H1 (cell line): ENCODE measurements at regions not wholly inside any gene's neighbourhood (a gene's known extent, or its start where the extent isn't known, plus 50 kb on each side); places are given as distances from the start of the nearest gene placed in this dataset.

ENCODE experiments used
- EGR1 ChIP-seq: IDR thresholded peaks from 2 replicates; pipeline ENCODE4 v1.6.1; 2011; ENCODE audit warnings: low read depth, low read length, borderline replicate concordance
- SIN3A ChIP-seq, 2 experiments: IDR thresholded peaks in 1 of 2; conservative IDR thresholded peaks in 1 of 2; 2 replicates each; pipeline ENCODE4 v1.6.1; 2011 to 2012; ENCODE audit warnings: low read length in 2 of 2, improper control_type of control experiment in 1 of 2, low read depth in 1 of 2, mild to moderate bottlenecking in 1 of 2
- SIX5 ChIP-seq: IDR thresholded peaks from 2 replicates; pipeline ENCODE4 v1.6.1; 2011; ENCODE audit warnings: mild to moderate bottlenecking, low read depth, low read length
- TF ChIP-seq, protein P1 (sequence below), 3 experiments: IDR thresholded peaks; 1 replicate in 2 of 3; 2 replicates in 1 of 3; pipeline versions ENCODE4 v1.5.1 to v1.6.1; 2011; ENCODE audit warnings: low read length in 3 of 3, mild to moderate bottlenecking in 3 of 3, inconsistent platforms in 2 of 3, low read depth in 1 of 3, moderate library complexity in 1 of 3; ENCODE audit not compliant: insufficient read depth in 1 of 3; ENCODE audit errors: control extremely low read depth in 1 of 3

DNA sequence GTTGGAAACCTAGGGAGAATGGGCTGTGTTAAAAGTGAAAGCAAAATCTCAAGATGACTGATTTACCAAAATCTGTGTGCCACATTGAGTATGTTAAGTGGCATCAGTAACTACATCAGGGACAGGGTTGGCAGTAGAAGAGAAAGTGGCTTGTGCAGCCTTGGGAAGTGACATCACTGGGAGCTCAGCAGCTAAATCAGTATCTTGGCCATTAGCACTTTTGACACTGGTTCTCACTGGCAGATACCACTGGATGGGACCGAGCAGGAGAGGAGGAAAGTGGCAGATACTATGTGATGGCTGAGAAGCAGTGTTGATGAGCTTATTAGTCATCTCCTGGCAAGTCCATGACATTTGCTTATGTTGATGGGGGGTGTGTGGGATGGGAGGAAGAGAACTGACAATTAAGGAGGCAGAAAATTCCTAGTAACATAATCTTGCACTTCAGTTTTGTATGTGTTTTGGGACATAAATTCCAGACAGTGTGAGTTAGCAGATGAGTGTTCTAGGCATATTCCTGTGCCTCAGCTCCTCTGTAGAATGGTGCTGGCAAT is 322.2 kb downstream of the SOX4 start:
- TF ChIP-seq, protein P1, sequence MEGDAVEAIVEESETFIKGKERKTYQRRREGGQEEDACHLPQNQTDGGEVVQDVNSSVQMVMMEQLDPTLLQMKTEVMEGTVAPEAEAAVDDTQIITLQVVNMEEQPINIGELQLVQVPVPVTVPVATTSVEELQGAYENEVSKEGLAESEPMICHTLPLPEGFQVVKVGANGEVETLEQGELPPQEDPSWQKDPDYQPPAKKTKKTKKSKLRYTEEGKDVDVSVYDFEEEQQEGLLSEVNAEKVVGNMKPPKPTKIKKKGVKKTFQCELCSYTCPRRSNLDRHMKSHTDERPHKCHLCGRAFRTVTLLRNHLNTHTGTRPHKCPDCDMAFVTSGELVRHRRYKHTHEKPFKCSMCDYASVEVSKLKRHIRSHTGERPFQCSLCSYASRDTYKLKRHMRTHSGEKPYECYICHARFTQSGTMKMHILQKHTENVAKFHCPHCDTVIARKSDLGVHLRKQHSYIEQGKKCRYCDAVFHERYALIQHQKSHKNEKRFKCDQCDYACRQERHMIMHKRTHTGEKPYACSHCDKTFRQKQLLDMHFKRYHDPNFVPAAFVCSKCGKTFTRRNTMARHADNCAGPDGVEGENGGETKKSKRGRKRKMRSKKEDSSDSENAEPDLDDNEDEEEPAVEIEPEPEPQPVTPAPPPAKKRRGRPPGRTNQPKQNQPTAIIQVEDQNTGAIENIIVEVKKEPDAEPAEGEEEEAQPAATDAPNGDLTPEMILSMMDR (IDR thresholded peaks at IDR 0.05; ENCODE audit: control extremely low read depth in 1 of 3, insufficient read depth in 1 of 3, low read depth in 1 of 3, low read length in 3 of 3): no peak
- no peak for TF ChIP-seq EGR1
- TF ChIP-seq SIN3A (conservative IDR thresholded peaks at IDR 0.05 in 1 of 2, IDR thresholded peaks at IDR 0.05 in 1 of 2; ENCODE audit: low read depth in 1 of 2, low read length in 2 of 2): no peak
- no peak for TF ChIP-seq SIX5
